OCI-LY7 (cell line): ENCODE measurements at regions not wholly inside any gene's neighbourhood (a gene's known extent, or its start where the extent isn't known, plus 50 kb on each side); places are given as distances from the start of the nearest gene placed in this dataset.

ENCODE experiments used
- BruUV-seq: library from RNA; stranded (reverse); fragments of 400-500 nt; replicated peaks from 2 replicates; lab custom pipeline; 2021; lab: Mats Ljungman, UMichigan
- CTCF ChIA-PET: fragments of 300-600 bp; sonication (Branson Sonifier 250); formaldehyde crosslinking; loops from one replicate; lab custom pipeline; 2022; ENCODE audit warnings: antibody characterized with exemption; ENCODE audit not compliant: unreplicated experiment; lab: Charles Lee
- POLR2A ChIA-PET: fragments of 300-600 bp; sonication (Branson Sonifier 250); formaldehyde crosslinking; loops from one replicate; lab custom pipeline; 2022; ENCODE audit warnings: antibody characterized with exemption; lab: Charles Lee
- DNase-seq: peaks from one replicate; pipeline ENCODE4 v3.0.0-alpha.2; 2015; ENCODE audit warnings: low spot score
- H2AFZ ChIP-seq: fragments of 200-600 bp; sonication (generic), shearing (Covaris generic); 2 replicates; pipeline ENCODE4 v1.6.1; 2014; ENCODE audit warnings: mild to moderate bottlenecking, antibody characterized with exemption, low read length, moderate library complexity
- H3K27ac ChIP-seq: fragments of 200-600 bp; sonication (generic); 2 replicates; pipeline ENCODE4 v1.5.1; 2014; ENCODE audit warnings: mixed run types, low read depth, mild to moderate bottlenecking, moderate library complexity, low read length, inconsistent platforms; ENCODE audit not compliant: poor library complexity, severe bottlenecking
- H3K36me3 ChIP-seq: fragments of 200-600 bp; sonication (generic); 2 replicates; pipeline ENCODE4 v1.6.1; 2014; ENCODE audit warnings: mild to moderate bottlenecking, antibody characterized with exemption, low read length, moderate library complexity, mixed read lengths; ENCODE audit not compliant: insufficient read depth
- H3K4me1 ChIP-seq: fragments of 200-600 bp; sonication (generic); 2 replicates; pipeline ENCODE4 v1.5.1; 2014; ENCODE audit warnings: mild to moderate bottlenecking, low read length; ENCODE audit not compliant: insufficient read depth, poor library complexity, severe bottlenecking
- H3K4me2 ChIP-seq: fragments of 200-600 bp; sonication (generic); 2 replicates; pipeline ENCODE4 v1.6.1; 2014; ENCODE audit warnings: mild to moderate bottlenecking, low read length
- H3K4me3 ChIP-seq: fragments of 200-600 bp; sonication (generic); 2 replicates; pipeline ENCODE4 v1.5.1; 2014; ENCODE audit warnings: mild to moderate bottlenecking, low read depth, low read length; ENCODE audit not compliant: poor library complexity, severe bottlenecking
- H3K79me2 ChIP-seq: fragments of 200-600 bp; sonication (generic); 2 replicates; pipeline ENCODE4 v1.6.1; 2016; ENCODE audit warnings: low read depth, mild to moderate bottlenecking, low read length, moderate library complexity, mixed read lengths; ENCODE audit not compliant: insufficient read depth
- H3K9me2 ChIP-seq: fragments of 200-600 bp; sonication (generic); 2 replicates; pipeline ENCODE4 v1.6.1; 2016; ENCODE audit warnings: mild to moderate bottlenecking, low read length, mixed read lengths; ENCODE audit not compliant: insufficient read depth
- H3K9me3 ChIP-seq: fragments of 200-600 bp; sonication (generic); 2 replicates; pipeline ENCODE4 v1.6.1; 2014; ENCODE audit warnings: mild to moderate bottlenecking, mixed run types, low read length, mixed read lengths
- H4K20me1 ChIP-seq: fragments of 200-600 bp; sonication (generic); 2 replicates; pipeline ENCODE4 v1.6.1; 2014; ENCODE audit warnings: mild to moderate bottlenecking, antibody characterized with exemption, low read length, moderate library complexity, mixed read lengths; ENCODE audit not compliant: insufficient read depth
- EZH2phosphoT487 ChIP-seq: fragments of 200-600 bp; sonication (generic); IDR thresholded peaks from 2 replicates; pipeline ENCODE4 v1.6.1; 2018; ENCODE audit warnings: low read depth, borderline replicate concordance, mild to moderate bottlenecking, mixed run types, antibody characterized with exemption, low read length, moderate library complexity, mixed read lengths
- intact Hi-C: fragments of 100-400 bp; cut with micrococcal nuclease; formaldehyde crosslinking; loops from one replicate; pipeline ENCODE4 v1.10.0; 2022; ENCODE audit not compliant: unreplicated experiment
- TF ChIP-seq, protein P1 (sequence below): fragments of 200-600 bp; sonication (generic); conservative IDR thresholded peaks from 2 replicates; pipeline ENCODE4 v1.5.1; 2014; ENCODE audit warnings: mild to moderate bottlenecking, antibody characterized with exemption, low read length, moderate library complexity, mixed read lengths

DNA sequence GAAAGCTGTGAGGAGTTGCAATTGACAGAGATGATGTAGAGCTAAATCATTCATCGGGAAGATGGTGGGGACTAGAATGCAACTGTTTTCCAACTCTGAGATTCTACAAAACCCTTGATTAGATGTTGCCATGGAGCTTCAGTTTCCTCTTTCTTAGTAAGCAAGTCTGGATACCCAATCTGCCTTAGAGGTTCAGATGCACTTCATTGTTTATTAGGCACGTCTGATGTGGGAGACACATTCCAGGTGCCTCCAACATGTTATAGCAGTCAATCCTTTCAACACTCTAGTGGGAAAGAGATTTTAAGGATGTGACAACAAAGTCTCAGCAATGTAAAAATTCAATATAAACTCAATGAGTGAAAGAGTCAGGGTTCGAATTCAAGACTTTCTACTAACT lies 291.3 kb upstream of the PHYHIPL start:
- TF ChIP-seq, protein P1, sequence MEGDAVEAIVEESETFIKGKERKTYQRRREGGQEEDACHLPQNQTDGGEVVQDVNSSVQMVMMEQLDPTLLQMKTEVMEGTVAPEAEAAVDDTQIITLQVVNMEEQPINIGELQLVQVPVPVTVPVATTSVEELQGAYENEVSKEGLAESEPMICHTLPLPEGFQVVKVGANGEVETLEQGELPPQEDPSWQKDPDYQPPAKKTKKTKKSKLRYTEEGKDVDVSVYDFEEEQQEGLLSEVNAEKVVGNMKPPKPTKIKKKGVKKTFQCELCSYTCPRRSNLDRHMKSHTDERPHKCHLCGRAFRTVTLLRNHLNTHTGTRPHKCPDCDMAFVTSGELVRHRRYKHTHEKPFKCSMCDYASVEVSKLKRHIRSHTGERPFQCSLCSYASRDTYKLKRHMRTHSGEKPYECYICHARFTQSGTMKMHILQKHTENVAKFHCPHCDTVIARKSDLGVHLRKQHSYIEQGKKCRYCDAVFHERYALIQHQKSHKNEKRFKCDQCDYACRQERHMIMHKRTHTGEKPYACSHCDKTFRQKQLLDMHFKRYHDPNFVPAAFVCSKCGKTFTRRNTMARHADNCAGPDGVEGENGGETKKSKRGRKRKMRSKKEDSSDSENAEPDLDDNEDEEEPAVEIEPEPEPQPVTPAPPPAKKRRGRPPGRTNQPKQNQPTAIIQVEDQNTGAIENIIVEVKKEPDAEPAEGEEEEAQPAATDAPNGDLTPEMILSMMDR = no peak
- no peak for TF ChIP-seq EZH2phosphoT487
- Histone ChIP-seq H3K36me3 (no peaks in the 10 kb centered on the region), H3K27ac (no peak overlapping the region), H2AFZ (no peak overlapping the region), H3K9me2 (no peaks in the 10 kb centered on the region), H3K79me2 (no peaks in the 10 kb centered on the region), H3K9me3 (no peaks in the 10 kb centered on the region), H4K20me1 (no peaks in the 10 kb centered on the region), H3K4me2 (no peak overlapping the region), H3K4me1 (no peaks in the 10 kb centered on the region), H3K4me3 (no peak overlapping the region)
- no TSS peak for BruUV-seq
- intact Hi-C loops = no loop called here
- DNase-seq = no peak
- ChIA-PET POLR2A (no interaction called here), CTCF (no interaction called here)

DNA sequence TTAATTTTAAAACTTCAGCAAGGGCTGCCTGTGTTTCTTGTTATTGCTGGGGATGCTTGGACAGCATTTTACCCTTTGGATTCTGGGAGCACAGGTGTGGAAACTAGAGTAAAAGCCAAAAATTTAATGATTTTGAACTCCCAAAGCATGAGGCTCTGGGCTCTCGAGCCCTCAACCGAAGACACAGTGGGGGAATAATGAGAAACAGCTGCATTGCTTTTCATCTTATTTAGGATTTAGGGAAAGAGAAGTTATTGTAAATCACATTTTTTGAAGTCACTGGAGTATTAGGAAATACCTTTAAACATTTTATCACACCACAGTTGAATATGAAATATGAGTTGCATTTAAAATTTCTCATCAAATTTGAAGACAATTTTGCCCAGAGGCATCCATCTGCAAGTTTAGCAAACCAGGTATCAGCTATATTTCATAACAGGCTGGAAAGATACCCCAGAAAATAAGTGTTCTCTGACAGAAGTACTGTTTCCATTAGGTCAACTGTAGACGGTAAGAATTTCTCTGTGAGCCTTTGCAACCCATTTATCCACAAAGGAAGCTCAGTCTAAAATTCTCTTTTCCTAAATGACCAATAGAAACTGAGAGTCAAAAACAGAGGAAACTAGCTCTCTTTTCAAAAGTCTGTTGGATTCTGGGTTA lies 290.6 kb upstream of the PHYHIPL start:
- intact Hi-C loops = no loop called here
- CTCF ChIA-PET = no interaction called here
- Histone ChIP-seq H3K27ac (no peak overlapping the region), H3K4me2 (no peak overlapping the region), H3K4me1 (no peaks in the 10 kb centered on the region), H3K9me3 (no peaks in the 10 kb centered on the region), H3K9me2 (no peaks in the 10 kb centered on the region), H4K20me1 (no peaks in the 10 kb centered on the region), H3K36me3 (no peaks in the 10 kb centered on the region), H3K4me3 (no peak overlapping the region), H3K79me2 (no peaks in the 10 kb centered on the region), H2AFZ (no peak overlapping the region)
- BruUV-seq = no TSS peak
- DNase-seq = no peak
- TF ChIP-seq, protein P1 = no peak
- TF ChIP-seq EZH2phosphoT487 = no peak
- POLR2A ChIA-PET = no interaction called here

DNA sequence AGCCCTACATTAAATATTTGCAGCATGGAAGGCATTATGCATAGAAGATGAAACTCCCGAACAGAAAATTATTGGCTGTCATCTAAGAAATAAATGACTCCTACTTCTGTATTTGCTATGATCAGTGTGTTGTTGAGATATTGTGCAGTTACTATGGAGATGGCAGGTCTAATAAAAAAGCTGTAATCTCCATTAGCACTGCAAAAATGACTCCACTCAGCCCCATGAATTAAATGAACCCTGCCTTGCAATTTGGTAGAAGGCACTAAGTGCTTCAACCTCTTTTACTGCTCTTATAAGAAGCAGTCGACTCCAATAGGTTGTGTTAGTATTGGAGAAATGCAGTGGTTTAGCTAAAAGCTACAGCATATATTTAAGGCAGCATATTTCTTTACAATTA lies 290.0 kb upstream of the PHYHIPL start:
- Histone ChIP-seq H3K4me1 (no peaks in the 10 kb centered on the region), H4K20me1 (no peaks in the 10 kb centered on the region), H3K9me2 (no peaks in the 10 kb centered on the region), H2AFZ (no peak overlapping the region), H3K4me2 (no peak overlapping the region), H3K36me3 (no peaks in the 10 kb centered on the region), H3K27ac (no peak overlapping the region), H3K79me2 (no peaks in the 10 kb centered on the region), H3K4me3 (no peak overlapping the region), H3K9me3 (no peaks in the 10 kb centered on the region)
- ChIA-PET CTCF (no interaction called here), POLR2A (no interaction called here)
- BruUV-seq = no TSS peak
- intact Hi-C loops = no loop called here
- TF ChIP-seq, protein P1 = no peak
- no peak for TF ChIP-seq EZH2phosphoT487
- no peak for DNase-seq
